ENCODE measurements at regions not wholly inside any gene's neighbourhood (a gene's known extent, or its start where the extent isn't known, plus 50 kb on each side); places are given as distances from the start of the nearest gene placed in this dataset.

DNA sequence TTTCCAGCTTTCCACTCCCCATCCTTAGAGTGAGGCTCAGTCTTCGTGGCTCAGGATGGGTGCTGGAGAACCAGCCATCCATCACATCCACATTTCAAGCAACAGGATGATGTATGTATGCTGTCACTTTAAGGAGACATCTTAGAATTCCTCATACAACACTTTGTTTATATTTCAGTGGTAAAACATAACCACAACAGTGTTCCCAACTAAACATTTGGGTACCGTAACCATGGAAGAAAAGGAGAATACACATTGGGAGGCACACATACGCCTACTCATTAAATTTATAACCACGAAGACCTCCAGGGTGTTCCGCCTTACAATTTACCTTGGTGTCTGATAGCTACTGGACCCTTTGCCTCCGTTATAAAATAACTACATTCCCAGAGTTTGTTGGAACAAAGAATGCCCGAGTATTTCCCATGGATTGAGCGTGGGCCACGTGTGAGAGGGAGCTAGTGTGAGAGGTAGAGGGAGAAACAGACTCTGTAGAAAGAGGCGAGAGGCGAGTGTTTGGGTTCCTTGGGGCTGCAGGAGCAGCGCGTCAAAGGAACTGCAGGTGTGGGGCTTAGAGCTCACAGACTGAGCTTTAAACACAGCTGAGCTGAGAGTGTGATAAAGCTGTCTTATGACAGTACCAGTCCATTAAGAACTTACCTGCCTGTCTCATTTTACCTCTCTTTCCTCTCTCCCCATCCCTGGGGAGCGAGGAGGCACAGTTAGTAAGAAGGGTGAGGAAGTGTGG lies 111.5 kb upstream of the USP24 start:
- intact Hi-C loops (cut with DNase I; ENCODE audit: low total_unique reads): no loop called here
- DNase-seq: no peak
- TF ChIP-seq, protein P1, sequence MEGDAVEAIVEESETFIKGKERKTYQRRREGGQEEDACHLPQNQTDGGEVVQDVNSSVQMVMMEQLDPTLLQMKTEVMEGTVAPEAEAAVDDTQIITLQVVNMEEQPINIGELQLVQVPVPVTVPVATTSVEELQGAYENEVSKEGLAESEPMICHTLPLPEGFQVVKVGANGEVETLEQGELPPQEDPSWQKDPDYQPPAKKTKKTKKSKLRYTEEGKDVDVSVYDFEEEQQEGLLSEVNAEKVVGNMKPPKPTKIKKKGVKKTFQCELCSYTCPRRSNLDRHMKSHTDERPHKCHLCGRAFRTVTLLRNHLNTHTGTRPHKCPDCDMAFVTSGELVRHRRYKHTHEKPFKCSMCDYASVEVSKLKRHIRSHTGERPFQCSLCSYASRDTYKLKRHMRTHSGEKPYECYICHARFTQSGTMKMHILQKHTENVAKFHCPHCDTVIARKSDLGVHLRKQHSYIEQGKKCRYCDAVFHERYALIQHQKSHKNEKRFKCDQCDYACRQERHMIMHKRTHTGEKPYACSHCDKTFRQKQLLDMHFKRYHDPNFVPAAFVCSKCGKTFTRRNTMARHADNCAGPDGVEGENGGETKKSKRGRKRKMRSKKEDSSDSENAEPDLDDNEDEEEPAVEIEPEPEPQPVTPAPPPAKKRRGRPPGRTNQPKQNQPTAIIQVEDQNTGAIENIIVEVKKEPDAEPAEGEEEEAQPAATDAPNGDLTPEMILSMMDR (IDR thresholded peaks at IDR 0.05): no peak
- TF ChIP-seq POLR2A (IDR thresholded peaks at IDR 0.05): no peak
- no peaks in the 10 kb centered on the region for H3K4me1 ChIP-seq
- no peak overlapping the region for H3K4me3 ChIP-seq
- H3K36me3 ChIP-seq (ENCODE audit: low read depth, missing control alignments): no peaks in the 10 kb centered on the region
- no peaks in the 10 kb centered on the region for H3K27me3 ChIP-seq
- H3K9me3 ChIP-seq: no peaks in the 10 kb centered on the region
- WGBS, 2 donors: 88 to 93% methylated on average over 14 of the region's 14 CpGs
- H3K27ac ChIP-seq: no peak overlapping the region

DNA sequence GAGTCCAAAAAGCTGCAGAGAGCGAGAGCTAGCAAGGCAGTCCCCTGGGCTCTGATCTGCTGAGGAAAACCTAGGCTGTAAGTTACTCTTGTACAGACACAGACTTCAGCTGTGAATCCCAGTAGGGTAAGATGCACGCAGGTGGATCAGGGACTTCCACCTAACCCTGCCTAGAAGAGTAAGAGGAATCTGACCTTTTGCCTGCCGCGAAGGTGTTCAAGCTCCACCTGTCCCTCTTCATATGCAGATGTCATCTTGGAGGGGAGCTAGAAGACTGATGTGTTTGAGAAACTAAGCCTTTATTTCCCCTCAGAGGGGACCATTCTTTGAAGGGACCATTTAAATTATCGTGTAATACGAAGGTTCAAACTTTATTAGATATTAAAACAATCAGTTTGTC lies 108.6 kb upstream of the USP24 start:
- Histone ChIP-seq H3K9me3 (no peaks in the 10 kb centered on the region), H3K27ac (no peak overlapping the region), H3K4me1 (no peaks in the 10 kb centered on the region), H3K4me3 (no peak overlapping the region), H3K27me3 (no peaks in the 10 kb centered on the region), H3K36me3 (ENCODE audit: low read depth, missing control alignments) (no peaks in the 10 kb centered on the region)
- no peak for DNase-seq
- 83 to 89% methylated on average over 6 of the region's 6 CpGs for WGBS, 2 donors
- intact Hi-C loops (cut with DNase I; ENCODE audit: low total_unique reads): no loop called here
- TF ChIP-seq, protein P1 (IDR thresholded peaks at IDR 0.05): no peak
- TF ChIP-seq POLR2A (IDR thresholded peaks at IDR 0.05): no peak

DNA sequence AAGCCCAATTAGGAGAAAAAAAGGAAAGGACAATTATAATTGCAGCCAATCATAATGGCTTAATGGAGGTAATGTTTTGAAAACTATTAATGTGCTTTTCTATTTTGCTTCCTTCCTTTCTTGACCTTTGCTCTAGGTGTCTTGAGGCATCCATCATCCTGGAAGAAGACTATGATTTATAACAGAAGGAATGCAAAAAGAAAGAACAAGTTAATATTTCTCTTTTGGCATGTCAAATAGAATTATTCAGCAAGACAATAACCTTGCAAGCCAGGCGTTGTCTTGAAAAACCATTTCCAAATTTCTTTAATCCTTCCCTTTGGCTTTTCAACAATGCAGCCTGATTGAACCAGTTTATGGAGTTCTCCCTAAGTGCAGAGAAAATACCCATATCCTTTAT lies 107.7 kb upstream of the USP24 start:
- Histone ChIP-seq H3K9me3 (no peaks in the 10 kb centered on the region), H3K36me3 (ENCODE audit: low read depth, missing control alignments) (no peaks in the 10 kb centered on the region), H3K27ac (no peak overlapping the region), H3K4me3 (no peak overlapping the region), H3K27me3 (no peaks in the 10 kb centered on the region), H3K4me1 (no peaks in the 10 kb centered on the region)
- 79 to 85% methylated on average over 1 of the region's 1 CpG for WGBS, 2 donors
- intact Hi-C loops (cut with DNase I; ENCODE audit: low total_unique reads): no loop called here
- TF ChIP-seq POLR2A (IDR thresholded peaks at IDR 0.05): no peak
- TF ChIP-seq, protein P1 (IDR thresholded peaks at IDR 0.05): no peak
- no peak for DNase-seq

DNA sequence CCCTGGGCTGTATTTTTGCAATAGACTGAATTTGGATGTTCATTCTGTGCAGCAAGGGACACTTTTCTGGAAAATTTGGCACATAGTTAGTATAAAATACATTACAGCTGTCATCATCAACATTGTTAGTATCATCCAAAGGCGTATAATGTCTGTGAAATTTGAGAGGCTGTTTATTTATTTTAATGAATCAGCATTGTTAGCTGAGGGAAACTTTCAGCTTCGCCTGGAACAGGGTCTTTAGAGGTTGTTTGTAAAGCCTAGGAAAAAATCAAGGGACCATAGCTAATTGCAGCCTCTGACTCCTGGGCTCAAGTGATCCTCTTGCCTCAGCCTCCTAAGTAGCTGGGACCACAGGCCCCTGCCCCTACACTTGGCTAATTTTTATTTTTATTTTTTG lies 106.8 kb upstream of the USP24 start:
- Histone ChIP-seq H3K4me1 (no peaks in the 10 kb centered on the region), H3K4me3 (no peak overlapping the region), H3K36me3 (ENCODE audit: low read depth, missing control alignments) (no peaks in the 10 kb centered on the region), H3K9me3 (no peaks in the 10 kb centered on the region), H3K27ac (no peak overlapping the region), H3K27me3 (no peaks in the 10 kb centered on the region)
- no peak for TF ChIP-seq POLR2A (IDR thresholded peaks at IDR 0.05)
- TF ChIP-seq, protein P1 (IDR thresholded peaks at IDR 0.05): no peak
- 49 to 78% methylated on average over 2 of the region's 2 CpGs for WGBS, 2 donors
- DNase-seq: no peak
- intact Hi-C loops (cut with DNase I; ENCODE audit: low total_unique reads): no loop called here

DNA sequence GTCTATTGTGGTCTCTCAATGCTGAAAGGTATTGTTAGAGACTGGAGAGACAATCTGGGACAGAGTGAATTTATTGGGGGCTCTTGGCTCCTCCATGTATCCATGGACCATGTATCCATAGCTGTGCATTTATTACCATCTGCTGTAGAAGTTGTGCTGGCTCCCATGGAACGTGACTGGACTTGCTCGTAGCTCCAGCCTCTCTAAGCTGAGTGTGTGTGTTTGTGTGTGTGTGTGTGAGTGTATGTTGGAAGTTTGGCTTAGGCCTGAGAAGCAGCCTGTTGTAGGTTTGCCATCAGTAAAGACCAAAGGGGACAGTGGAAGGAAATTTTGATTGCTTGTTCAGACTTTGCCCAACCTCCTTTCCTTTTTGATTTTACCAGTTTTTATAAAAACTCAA lies 105.7 kb upstream of the USP24 start:
- Histone ChIP-seq H3K36me3 (ENCODE audit: low read depth, missing control alignments) (no peaks in the 10 kb centered on the region), H3K27me3 (no peaks in the 10 kb centered on the region), H3K4me1 (no peaks in the 10 kb centered on the region), H3K27ac (no peak overlapping the region), H3K9me3 (no peaks in the 10 kb centered on the region), H3K4me3 (no peak overlapping the region)
- intact Hi-C loops (cut with DNase I; ENCODE audit: low total_unique reads): no loop called here
- TF ChIP-seq, protein P1 (IDR thresholded peaks at IDR 0.05): no peak
- TF ChIP-seq POLR2A (IDR thresholded peaks at IDR 0.05): no peak
- 98 to 100% methylated on average over 2 of the region's 2 CpGs for WGBS, 2 donors
- DNase-seq: no peak

All from testis (tissue), 2 donors.